Colonic mucosa (tissue), 4 donors: ENCODE measurements at regions not wholly inside any gene's neighbourhood (a gene's known extent, or its start where the extent isn't known, plus 50 kb on each side); places are given as distances from the start of the nearest gene placed in this dataset.

Experiments used
- DNase-seq: peaks from one replicate; pipeline ENCODE4 v3.0.0-alpha.2; 2020
- H3K27ac ChIP-seq: fragments of 200-600 bp; one replicate; pipeline ENCODE4 v1.8.0; 2021
- H3K27me3 ChIP-seq: fragments of 200-600 bp; one replicate; pipeline ENCODE4 v1.8.0; 2021
- H3K36me3 ChIP-seq: fragments of 200-600 bp; one replicate; pipeline ENCODE4 v1.8.0; 2021
- H3K4me1 ChIP-seq: fragments of 200-600 bp; one replicate; pipeline ENCODE4 v1.8.0; 2021; ENCODE audit warnings: mild to moderate bottlenecking
- H3K4me3 ChIP-seq: fragments of 200-600 bp; one replicate; pipeline ENCODE4 v1.8.0; 2021
- H3K9ac ChIP-seq, 2 donors: one replicate each; pipeline ENCODE4 v1.7.0; 2013; ENCODE audit warnings: control low read depth in 2 of 2, low read depth in 2 of 2, low read length in 2 of 2
- H3K9me3 ChIP-seq: fragments of 200-600 bp; one replicate; pipeline ENCODE4 v1.8.0; 2021
- intact Hi-C: fragments of 100-400 bp; cut with DNase I; formaldehyde crosslinking; loops from one replicate; pipeline ENCODE4 v1.14.1; 2022
- TF ChIP-seq, protein P1 (sequence below): fragments of 200-600 bp; IDR thresholded peaks from one replicate; pipeline ENCODE4 v1.8.0; 2022; ENCODE audit warnings: antibody characterized with exemption, mild to moderate bottlenecking
- donor health status: healthy.
- donor health status: DM: no; HTN: no; CAD: no.
- donor health status: DM: no; HTN: no; CAD: no.

- Histone ChIP-seq H3K9ac (no peak overlapping the region), H3K9me3 (no peaks in the 10 kb centered on the region), H3K4me3 (no peak overlapping the region), H3K36me3 (no peaks in the 10 kb centered on the region), H3K27me3 (no peaks in the 10 kb centered on the region), H3K27ac (no peak overlapping the region), H3K4me1 (no peaks in the 10 kb centered on the region)
- no peak for DNase-seq
- TF ChIP-seq, protein P1, sequence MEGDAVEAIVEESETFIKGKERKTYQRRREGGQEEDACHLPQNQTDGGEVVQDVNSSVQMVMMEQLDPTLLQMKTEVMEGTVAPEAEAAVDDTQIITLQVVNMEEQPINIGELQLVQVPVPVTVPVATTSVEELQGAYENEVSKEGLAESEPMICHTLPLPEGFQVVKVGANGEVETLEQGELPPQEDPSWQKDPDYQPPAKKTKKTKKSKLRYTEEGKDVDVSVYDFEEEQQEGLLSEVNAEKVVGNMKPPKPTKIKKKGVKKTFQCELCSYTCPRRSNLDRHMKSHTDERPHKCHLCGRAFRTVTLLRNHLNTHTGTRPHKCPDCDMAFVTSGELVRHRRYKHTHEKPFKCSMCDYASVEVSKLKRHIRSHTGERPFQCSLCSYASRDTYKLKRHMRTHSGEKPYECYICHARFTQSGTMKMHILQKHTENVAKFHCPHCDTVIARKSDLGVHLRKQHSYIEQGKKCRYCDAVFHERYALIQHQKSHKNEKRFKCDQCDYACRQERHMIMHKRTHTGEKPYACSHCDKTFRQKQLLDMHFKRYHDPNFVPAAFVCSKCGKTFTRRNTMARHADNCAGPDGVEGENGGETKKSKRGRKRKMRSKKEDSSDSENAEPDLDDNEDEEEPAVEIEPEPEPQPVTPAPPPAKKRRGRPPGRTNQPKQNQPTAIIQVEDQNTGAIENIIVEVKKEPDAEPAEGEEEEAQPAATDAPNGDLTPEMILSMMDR = no peak
- intact Hi-C loops = loop anchor here (10.0 kb wide), 1 partner anchor 141 kb away; no protein-coding TSS in a partner anchor
Observed at GRCh38 chr1:232473324-232473723, 156.6 kb downstream of the SIPA1L2 start.

DNA sequence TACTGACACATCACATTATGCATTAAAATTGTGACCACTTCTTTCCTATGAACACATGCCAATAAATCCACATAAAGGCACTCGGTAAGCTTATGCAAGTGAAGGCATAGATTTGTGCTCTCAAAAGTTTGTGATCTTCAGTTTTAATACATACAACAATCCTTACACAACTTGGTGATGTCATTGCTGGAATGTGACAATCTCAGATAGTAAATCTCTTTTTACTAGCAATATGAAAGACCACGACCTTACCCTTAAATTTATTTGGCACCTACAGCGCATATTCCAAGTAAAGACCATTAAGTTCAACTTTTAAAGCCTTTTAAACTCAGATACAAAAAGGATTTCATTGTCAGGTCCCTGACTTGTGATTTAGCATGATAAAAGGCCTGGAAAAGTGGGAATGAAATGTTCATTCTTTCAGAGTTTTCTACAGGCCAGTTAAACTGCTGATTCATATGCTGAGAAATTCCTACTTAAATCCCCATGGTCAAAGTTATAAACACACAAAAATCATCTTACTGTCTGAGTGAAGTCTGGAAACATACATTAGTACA lies 157.4 kb downstream of the SIPA1L2 start:
- no peaks in the 10 kb centered on the region for H3K36me3 ChIP-seq
- no peaks in the 10 kb centered on the region for H3K9me3 ChIP-seq
- TF ChIP-seq, protein P1 = no peak
- no peaks in the 10 kb centered on the region for H3K4me1 ChIP-seq
- H3K4me3 ChIP-seq = no peak overlapping the region
- intact Hi-C loops = loop anchor here (10.0 kb wide), 1 partner anchor 142 kb away; no protein-coding TSS in a partner anchor
- DNase-seq = no peak
- H3K27me3 ChIP-seq = no peaks in the 10 kb centered on the region
- no peak overlapping the region for H3K9ac ChIP-seq
- H3K27ac ChIP-seq = no peak overlapping the region

DNA sequence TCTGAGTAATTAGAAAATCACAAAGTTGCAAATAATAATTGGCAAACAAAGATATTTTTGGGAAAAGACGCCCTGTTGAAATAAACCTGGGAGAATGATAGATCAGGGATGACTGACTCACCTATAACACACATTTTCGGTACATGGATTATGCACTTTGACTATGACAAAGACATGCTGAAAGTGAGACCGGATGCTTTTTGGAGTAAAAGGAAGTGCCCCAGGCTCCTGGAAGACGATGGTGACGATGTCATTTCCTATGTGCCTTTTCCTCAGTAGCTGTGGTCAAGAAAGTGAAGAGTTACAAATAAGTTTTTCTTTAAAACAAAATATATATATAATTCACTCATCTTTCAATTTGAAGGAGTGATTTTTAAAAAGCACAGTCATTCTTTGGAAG lies 158.7 kb downstream of the SIPA1L2 start:
- intact Hi-C loops = loop anchor here (10.0 kb wide), 1 partner anchor 144 kb away; no protein-coding TSS in a partner anchor
- TF ChIP-seq, protein P1 = no peak
- Histone ChIP-seq H3K27ac (no peak overlapping the region), H3K4me1 (no peaks in the 10 kb centered on the region), H3K9ac (no peak overlapping the region), H3K9me3 (no peaks in the 10 kb centered on the region), H3K27me3 (no peaks in the 10 kb centered on the region), H3K4me3 (no peak overlapping the region), H3K36me3 (no peaks in the 10 kb centered on the region)
- DNase-seq = no peak

DNA sequence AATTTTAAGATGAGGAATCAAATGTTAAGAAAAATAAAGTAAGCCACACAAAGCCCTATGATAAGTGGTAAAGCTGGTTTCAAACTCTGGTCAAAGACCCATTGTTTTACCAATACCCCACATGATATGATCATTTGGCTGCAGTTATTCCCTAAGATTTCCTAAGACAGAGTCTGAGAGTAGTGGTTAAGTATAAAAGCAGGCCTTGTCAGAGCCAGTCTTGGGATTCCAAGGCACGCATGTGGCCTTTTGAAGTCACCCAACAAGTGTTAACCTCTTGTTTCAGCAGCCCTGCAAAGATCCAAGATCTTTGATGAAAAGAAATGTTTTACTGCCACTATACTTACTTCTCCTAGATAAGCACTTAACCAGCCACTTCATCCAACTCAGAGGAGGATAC lies 159.2 kb downstream of the SIPA1L2 start:
- DNase-seq = no peak
- Histone ChIP-seq H3K9ac (no peak overlapping the region), H3K4me1 (no peaks in the 10 kb centered on the region), H3K27me3 (no peaks in the 10 kb centered on the region), H3K36me3 (no peaks in the 10 kb centered on the region), H3K4me3 (no peak overlapping the region), H3K9me3 (no peaks in the 10 kb centered on the region), H3K27ac (no peak overlapping the region)
- intact Hi-C loops = loop anchor here (10.0 kb wide), 1 partner anchor 144 kb away; no protein-coding TSS in a partner anchor
- TF ChIP-seq, protein P1 = no peak

GRCh38 chr1:232468249-232468648 lies 161.7 kb downstream of the SIPA1L2 start:
- TF ChIP-seq, protein P1 = no peak
- H3K9me3 ChIP-seq = no peaks in the 10 kb centered on the region
- peaks cover 8% of the 10 kb centered on the region for H3K36me3 ChIP-seq
- no peak overlapping the region for H3K4me3 ChIP-seq
- H3K27me3 ChIP-seq = no peaks in the 10 kb centered on the region
- no peak overlapping the region for H3K9ac ChIP-seq
- no peak overlapping the region for H3K27ac ChIP-seq
- DNase-seq = no peak
- intact Hi-C loops = no loop called here
- no peaks in the 10 kb centered on the region for H3K4me1 ChIP-seq
